Fibroblast of lung (primary cell): ENCODE measurements at regions not wholly inside any gene's neighbourhood (a gene's known extent, or its start where the extent isn't known, plus 50 kb on each side); places are given as distances from the start of the nearest gene placed in this dataset.

Source experiments
- EZH2 ChIP-seq: IDR thresholded peaks from 2 replicates; pipeline ENCODE4 v1.5.1; 2012; ENCODE audit warnings: low read length, control low read depth, mild to moderate bottlenecking; ENCODE audit errors: missing control alignments
- TF ChIP-seq, protein P1 (sequence below), 2 donors: IDR thresholded peaks in 1 of 2; conservative IDR thresholded peaks in 1 of 2; 1 replicate in 1 of 2; 2 replicates in 1 of 2; pipeline ENCODE4 v1.5.1; 2011 to 2012; ENCODE audit warnings: low read length in 2 of 2, control low read depth in 1 of 2, inconsistent platforms in 1 of 2, low read depth in 1 of 2, mild to moderate bottlenecking in 1 of 2

DNA sequence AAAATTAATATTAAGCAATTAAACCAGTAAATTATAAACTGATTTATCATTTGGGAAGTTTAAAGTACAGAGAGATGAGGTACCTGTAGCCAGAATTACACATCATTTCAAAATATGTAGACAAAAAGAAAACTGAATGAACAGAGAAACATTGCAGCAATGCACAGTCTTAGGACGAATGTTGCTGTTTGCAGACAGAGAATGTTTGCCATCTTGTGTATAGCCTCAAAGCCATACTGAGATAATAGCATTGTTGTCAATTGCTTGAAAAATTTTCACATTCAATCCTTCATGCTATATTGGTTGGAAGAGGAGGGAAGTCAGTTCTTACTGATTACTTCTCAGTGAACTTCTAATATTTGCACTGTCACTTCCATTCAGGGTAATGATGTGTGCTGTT, 326.2 kb downstream of the PRR16 start:
- TF ChIP-seq, protein P1, sequence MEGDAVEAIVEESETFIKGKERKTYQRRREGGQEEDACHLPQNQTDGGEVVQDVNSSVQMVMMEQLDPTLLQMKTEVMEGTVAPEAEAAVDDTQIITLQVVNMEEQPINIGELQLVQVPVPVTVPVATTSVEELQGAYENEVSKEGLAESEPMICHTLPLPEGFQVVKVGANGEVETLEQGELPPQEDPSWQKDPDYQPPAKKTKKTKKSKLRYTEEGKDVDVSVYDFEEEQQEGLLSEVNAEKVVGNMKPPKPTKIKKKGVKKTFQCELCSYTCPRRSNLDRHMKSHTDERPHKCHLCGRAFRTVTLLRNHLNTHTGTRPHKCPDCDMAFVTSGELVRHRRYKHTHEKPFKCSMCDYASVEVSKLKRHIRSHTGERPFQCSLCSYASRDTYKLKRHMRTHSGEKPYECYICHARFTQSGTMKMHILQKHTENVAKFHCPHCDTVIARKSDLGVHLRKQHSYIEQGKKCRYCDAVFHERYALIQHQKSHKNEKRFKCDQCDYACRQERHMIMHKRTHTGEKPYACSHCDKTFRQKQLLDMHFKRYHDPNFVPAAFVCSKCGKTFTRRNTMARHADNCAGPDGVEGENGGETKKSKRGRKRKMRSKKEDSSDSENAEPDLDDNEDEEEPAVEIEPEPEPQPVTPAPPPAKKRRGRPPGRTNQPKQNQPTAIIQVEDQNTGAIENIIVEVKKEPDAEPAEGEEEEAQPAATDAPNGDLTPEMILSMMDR (conservative IDR thresholded peaks at IDR 0.05 in 1 of 2, IDR thresholded peaks at IDR 0.05 in 1 of 2; ENCODE audit: low read depth in 1 of 2, low read length in 2 of 2), result no peak
- no peak for TF ChIP-seq EZH2
